PFSK-1 (cell line): ENCODE measurements at regions not wholly inside any gene's neighbourhood (a gene's known extent, or its start where the extent isn't known, plus 50 kb on each side); places are given as distances from the start of the nearest gene placed in this dataset.

Source experiments
- TAF1 ChIP-seq: IDR thresholded peaks from 2 replicates; pipeline ENCODE4 v1.6.1; 2012; ENCODE audit warnings: low read length, control low read depth, borderline replicate concordance; ENCODE audit not compliant: insufficient read depth
- TF ChIP-seq, protein P1 (sequence below), 2 experiments: IDR thresholded peaks; 2 replicates each; pipeline versions ENCODE4 v1.6.1 to v1.8.0; 2011 to 2012; ENCODE audit warnings: low read depth in 2 of 2, low read length in 2 of 2, control low read depth in 1 of 2, inconsistent platforms in 1 of 2, mild to moderate bottlenecking in 1 of 2, moderate library complexity in 1 of 2; ENCODE audit not compliant: insufficient read depth in 1 of 2

DNA sequence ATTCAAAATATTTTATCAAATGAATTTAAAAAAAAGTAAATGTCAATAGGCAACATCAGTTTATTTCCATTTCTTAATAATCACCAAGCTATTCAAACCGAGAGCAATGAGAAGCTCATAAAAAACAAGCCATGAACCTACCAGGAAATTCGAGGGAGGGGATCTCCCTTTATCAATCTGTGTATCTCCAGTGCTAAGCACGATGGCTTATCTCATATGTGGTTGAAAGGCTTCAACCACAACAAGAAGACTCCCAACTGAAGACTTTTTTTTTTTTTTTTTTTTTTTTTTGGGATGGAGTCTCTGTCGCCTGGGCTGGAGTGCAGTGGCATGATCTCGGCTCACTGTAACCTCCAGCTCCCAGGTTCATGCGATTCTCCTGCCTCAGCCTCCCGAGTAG is 833.3 kb downstream of the USP25 start:
- no peak for TF ChIP-seq TAF1
- TF ChIP-seq, protein P1, sequence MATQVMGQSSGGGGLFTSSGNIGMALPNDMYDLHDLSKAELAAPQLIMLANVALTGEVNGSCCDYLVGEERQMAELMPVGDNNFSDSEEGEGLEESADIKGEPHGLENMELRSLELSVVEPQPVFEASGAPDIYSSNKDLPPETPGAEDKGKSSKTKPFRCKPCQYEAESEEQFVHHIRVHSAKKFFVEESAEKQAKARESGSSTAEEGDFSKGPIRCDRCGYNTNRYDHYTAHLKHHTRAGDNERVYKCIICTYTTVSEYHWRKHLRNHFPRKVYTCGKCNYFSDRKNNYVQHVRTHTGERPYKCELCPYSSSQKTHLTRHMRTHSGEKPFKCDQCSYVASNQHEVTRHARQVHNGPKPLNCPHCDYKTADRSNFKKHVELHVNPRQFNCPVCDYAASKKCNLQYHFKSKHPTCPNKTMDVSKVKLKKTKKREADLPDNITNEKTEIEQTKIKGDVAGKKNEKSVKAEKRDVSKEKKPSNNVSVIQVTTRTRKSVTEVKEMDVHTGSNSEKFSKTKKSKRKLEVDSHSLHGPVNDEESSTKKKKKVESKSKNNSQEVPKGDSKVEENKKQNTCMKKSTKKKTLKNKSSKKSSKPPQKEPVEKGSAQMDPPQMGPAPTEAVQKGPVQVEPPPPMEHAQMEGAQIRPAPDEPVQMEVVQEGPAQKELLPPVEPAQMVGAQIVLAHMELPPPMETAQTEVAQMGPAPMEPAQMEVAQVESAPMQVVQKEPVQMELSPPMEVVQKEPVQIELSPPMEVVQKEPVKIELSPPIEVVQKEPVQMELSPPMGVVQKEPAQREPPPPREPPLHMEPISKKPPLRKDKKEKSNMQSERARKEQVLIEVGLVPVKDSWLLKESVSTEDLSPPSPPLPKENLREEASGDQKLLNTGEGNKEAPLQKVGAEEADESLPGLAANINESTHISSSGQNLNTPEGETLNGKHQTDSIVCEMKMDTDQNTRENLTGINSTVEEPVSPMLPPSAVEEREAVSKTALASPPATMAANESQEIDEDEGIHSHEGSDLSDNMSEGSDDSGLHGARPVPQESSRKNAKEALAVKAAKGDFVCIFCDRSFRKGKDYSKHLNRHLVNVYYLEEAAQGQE (IDR thresholded peaks at IDR 0.05; ENCODE audit: insufficient read depth in 1 of 2, low read depth in 2 of 2, low read length in 2 of 2): no peak
